H9 (cell line): ENCODE measurements at regions not wholly inside any gene's neighbourhood (a gene's known extent, or its start where the extent isn't known, plus 50 kb on each side); places are given as distances from the start of the nearest gene placed in this dataset.

Experiments used
- DNase-seq: peaks from one replicate; pipeline ENCODE4 v3.0.0-alpha.2; 2017
- H2AFZ ChIP-seq: one replicate; pipeline ENCODE4 v1.6.1; 2013; ENCODE audit warnings: mild to moderate bottlenecking, low read length, control low read depth, moderate library complexity
- H2AK5ac ChIP-seq: 2 replicates; pipeline ENCODE4 v1.6.1; 2013; ENCODE audit warnings: low read length, control low read depth, mixed read lengths; ENCODE audit not compliant: insufficient read length
- H2BK120ac ChIP-seq: one replicate; pipeline ENCODE4 v1.6.1; 2013; ENCODE audit warnings: low read depth, mild to moderate bottlenecking, low read length, control low read depth, inconsistent platforms; ENCODE audit not compliant: poor library complexity, severe bottlenecking
- H2BK12ac ChIP-seq: 2 replicates; pipeline ENCODE4 v1.6.1; 2013; ENCODE audit warnings: low read length, control low read depth, mixed read lengths, low read depth; ENCODE audit not compliant: insufficient read length
- H2BK15ac ChIP-seq: 2 replicates; pipeline ENCODE4 v1.6.1; 2013; ENCODE audit warnings: low read depth, low read length, control low read depth
- H2BK20ac ChIP-seq: one replicate; pipeline ENCODE4 v1.6.1; 2013; ENCODE audit warnings: low read depth, mild to moderate bottlenecking, low read length, control low read depth, inconsistent platforms; ENCODE audit not compliant: poor library complexity, severe bottlenecking
- H2BK5ac ChIP-seq: 2 replicates; pipeline ENCODE4 v1.6.1; 2013; ENCODE audit warnings: low read length, control low read depth, mixed read lengths; ENCODE audit not compliant: insufficient read length
- H3K14ac ChIP-seq: 2 replicates; pipeline ENCODE4 v1.6.1; 2013; ENCODE audit warnings: low read length, control low read depth; ENCODE audit not compliant: insufficient read depth
- H3K18ac ChIP-seq: 2 replicates; pipeline ENCODE4 v1.6.1; 2013; ENCODE audit warnings: low read depth, mild to moderate bottlenecking, mixed read lengths, low read length, control low read depth; ENCODE audit not compliant: insufficient read length
- H3K23ac ChIP-seq: 2 replicates; pipeline ENCODE4 v1.6.1; 2013; ENCODE audit warnings: low read length, control low read depth, mixed read lengths, low read depth; ENCODE audit not compliant: insufficient read length
- H3K23me2 ChIP-seq: 2 replicates; pipeline ENCODE4 v1.6.1; 2013; ENCODE audit warnings: low read depth, mild to moderate bottlenecking, mixed read lengths, low read length, control low read depth; ENCODE audit not compliant: insufficient read length, poor library complexity, severe bottlenecking
- H3K27ac ChIP-seq: 2 replicates; pipeline ENCODE4 v1.5.1; 2013; ENCODE audit warnings: low read length, control low read depth, mixed read lengths, low read depth; ENCODE audit not compliant: insufficient read length
- H3K27me3 ChIP-seq: 2 replicates; pipeline ENCODE4 v1.6.1; 2013; ENCODE audit warnings: low read length, control low read depth, inconsistent platforms; ENCODE audit not compliant: insufficient read depth
- H3K4ac ChIP-seq: 2 replicates; pipeline ENCODE4 v1.6.1; 2013; ENCODE audit warnings: low read depth, mild to moderate bottlenecking, control low read depth, inconsistent platforms, low read length, moderate library complexity
- H3K4me1 ChIP-seq: 2 replicates; pipeline ENCODE4 v1.6.1; 2013; ENCODE audit warnings: low read length, control low read depth, inconsistent platforms; ENCODE audit not compliant: insufficient read depth
- H3K4me2 ChIP-seq: 2 replicates; pipeline ENCODE4 v1.6.1; 2013; ENCODE audit warnings: low read length, control low read depth, mixed read lengths; ENCODE audit not compliant: insufficient read length, insufficient read depth
- H3K56ac ChIP-seq: 2 replicates; pipeline ENCODE4 v1.6.1; 2013; ENCODE audit warnings: low read depth, mild to moderate bottlenecking, mixed read lengths, low read length, control low read depth; ENCODE audit not compliant: insufficient read length
- H3K79me1 ChIP-seq: 2 replicates; pipeline ENCODE4 v1.6.1; 2013; ENCODE audit warnings: low read depth, mild to moderate bottlenecking, moderate library complexity, low read length, control low read depth, inconsistent platforms; ENCODE audit not compliant: insufficient read depth, poor library complexity, severe bottlenecking
- H3K79me2 ChIP-seq: 2 replicates; pipeline ENCODE4 v1.6.1; 2013; ENCODE audit warnings: low read length, control low read depth, inconsistent platforms; ENCODE audit not compliant: insufficient read depth
- H3K9ac ChIP-seq: 2 replicates; pipeline ENCODE4 v1.6.1; 2013; ENCODE audit warnings: low read length, control low read depth, mixed read lengths; ENCODE audit not compliant: insufficient read length; ENCODE audit errors: extremely low read depth
- H3K9me3 ChIP-seq: one replicate; pipeline ENCODE4 v1.6.1; 2013; ENCODE audit warnings: low read depth, low read length, inconsistent platforms; ENCODE audit not compliant: control insufficient read depth
- H3T11ph ChIP-seq: one replicate; pipeline ENCODE4 v1.6.1; 2013; ENCODE audit warnings: mild to moderate bottlenecking, low read length, control low read depth, inconsistent platforms
- H4K20me1 ChIP-seq: one replicate; pipeline ENCODE4 v1.6.1; 2013; ENCODE audit not compliant: control insufficient read depth, insufficient read length, insufficient read depth
- H4K5ac ChIP-seq: 2 replicates; pipeline ENCODE4 v1.6.1; 2013; ENCODE audit warnings: low read depth, mild to moderate bottlenecking, mixed read lengths, low read length, control low read depth; ENCODE audit not compliant: insufficient read length
- H4K8ac ChIP-seq: replicated peaks from 2 replicates; pipeline ENCODE4 v1.6.1; 2013; ENCODE audit warnings: low read length, control low read depth, mixed read lengths, low read depth; ENCODE audit not compliant: insufficient read length
- H4K91ac ChIP-seq: 2 replicates; pipeline ENCODE4 v1.6.1; 2013; ENCODE audit warnings: low read depth, mild to moderate bottlenecking, moderate library complexity, mixed read lengths, low read length, control low read depth; ENCODE audit not compliant: insufficient read length
- H3K27ac Mint-ChIP-seq, 3 experiments: 2 replicates in 2 of 3; 3 replicates in 1 of 3; pipeline ENCODE4 v1.8.0; 2020 to 2021; ENCODE audit warnings: mixed read lengths in 3 of 3, mild to moderate bottlenecking in 1 of 3, moderate library complexity in 1 of 3
- H3K27me3 Mint-ChIP-seq: 2 replicates; pipeline ENCODE4 v1.8.0; 2021; ENCODE audit warnings: low read depth, mild to moderate bottlenecking, moderate library complexity, mixed read lengths
- H3K36me3 Mint-ChIP-seq, 3 experiments: 2 replicates in 2 of 3; 3 replicates in 1 of 3; pipeline ENCODE4 v1.8.0; 2020 to 2021; ENCODE audit warnings: low read depth in 3 of 3, mixed read lengths in 3 of 3; ENCODE audit not compliant: insufficient read depth in 1 of 3
- H3K4me1 Mint-ChIP-seq, 2 experiments: 2 replicates each; pipeline ENCODE4 v1.8.0; 2020; ENCODE audit warnings: mixed read lengths in 2 of 2
- H3K4me3 Mint-ChIP-seq, 2 experiments: 2 replicates in 1 of 2; 3 replicates in 1 of 2; pipeline ENCODE4 v1.8.0; 2020 to 2021; ENCODE audit warnings: mild to moderate bottlenecking in 2 of 2, mixed read lengths in 2 of 2, moderate library complexity in 1 of 2
- H3K9me3 Mint-ChIP-seq, 2 experiments: 2 replicates in 1 of 2; 3 replicates in 1 of 2; pipeline ENCODE4 v1.8.0; 2020; ENCODE audit warnings: mild to moderate bottlenecking in 2 of 2, mixed read lengths in 2 of 2, moderate library complexity in 1 of 2
- CTCF ChIP-seq: fragments of 200-600 bp; sonication (generic); conservative IDR thresholded peaks from 3 replicates; pipeline ENCODE4 v1.8.0; 2021; ENCODE audit warnings: antibody characterized with exemption, mild to moderate bottlenecking
- WGBS: extraction: QIAGEN DNeasy Blood & Tissue Kit; methylation state at CpG from one replicate; pipeline ENCODE4 v1.1.7; 2013; ENCODE audit warnings: missing lambda C conversion rate, low lambda C conversion rate, mixed read lengths; ENCODE audit not compliant: insufficient read length; ENCODE audit errors: extremely low coverage; 5-methylcytosine and 5-hydroxymethylcytosine counted together

- Histone ChIP-seq H4K91ac (no peak overlapping the region), H3K9ac (no peak overlapping the region), H3K79me2 (no peaks in the 10 kb centered on the region), H3T11ph (no peak overlapping the region), H3K23ac (no peak overlapping the region), H2BK120ac (no peak overlapping the region), H3K9me3 (peaks cover 12% of the 10 kb centered on the region), H3K14ac (no peak overlapping the region), H3K23me2 (no peaks in the 10 kb centered on the region), H2BK5ac (no peak overlapping the region), H2BK15ac (no peak overlapping the region), H3K79me1 (no peaks in the 10 kb centered on the region), H4K8ac (no peak overlapping the region), H2AK5ac (no peak overlapping the region), H3K4ac (no peak overlapping the region), H3K4me2 (no peak overlapping the region), H3K27ac (no peak overlapping the region), H2BK12ac (no peak overlapping the region), H3K4me1 (no peaks in the 10 kb centered on the region), H2BK20ac (no peak overlapping the region), H3K18ac (no peak overlapping the region), H2AFZ (no peak overlapping the region), H4K20me1 (no peaks in the 10 kb centered on the region), H4K5ac (no peak overlapping the region), H3K27me3 (no peaks in the 10 kb centered on the region), H3K56ac (no peak overlapping the region)
- Mint-ChIP-seq H3K27me3 (peaks cover 3% of the 10 kb centered on the region; the same call in 1 of the 2 replicates), H3K4me1 (no peaks in the 10 kb centered on the region), H3K27ac (no peak overlapping the region), H3K9me3 (peaks cover 57 to 58% of the 10 kb centered on the region in 2 experiments), H3K36me3 (peaks cover 0 to 21% (median 3%) of the 10 kb centered on the region in 3 experiments; a peak in 4 of 7 replicates), H3K4me3 (no peak overlapping the region)
- no CpG with 5 or more reads among the region's 3 CpGs for WGBS
- DNase-seq: no peak
- TF ChIP-seq CTCF: no peak
Observed at GRCh38 chr11:48879256-48879655, 104.4 kb downstream of the TRIM51G start.
